ENCODE measurements at regions not wholly inside any gene's neighbourhood (a gene's known extent, or its start where the extent isn't known, plus 50 kb on each side); places are given as distances from the start of the nearest gene placed in this dataset.

- no peaks in the 10 kb centered on the region for H3K36me3 Mint-ChIP-seq
- H3K9me3 Mint-ChIP-seq = no peaks in the 10 kb centered on the region
- H3K27ac Mint-ChIP-seq = no peak overlapping the region
- H3K4me3 Mint-ChIP-seq = no peak overlapping the region
- peaks cover 13% of the 10 kb centered on the region for H3K27me3 Mint-ChIP-seq
- H3K4me1 Mint-ChIP-seq = no peaks in the 10 kb centered on the region
- DNase-seq = no peak
Observed at GRCh38 chr5:2272755-2273154, 390.0 kb upstream of the IRX4 start.

GRCh38 chr5:2272039-2272438, 389.3 kb upstream of the IRX4 start:
- Mint-ChIP-seq H3K9me3 (no peaks in the 10 kb centered on the region), H3K4me3 (no peak overlapping the region), H3K27me3 (peaks cover 12% of the 10 kb centered on the region), H3K4me1 (no peaks in the 10 kb centered on the region), H3K36me3 (no peaks in the 10 kb centered on the region), H3K27ac (no peak overlapping the region)
- no peak for DNase-seq

- H3K4me3 Mint-ChIP-seq = no peak overlapping the region
Observed at GRCh38 chr5:2271316-2271715, 388.6 kb upstream of the IRX4 start.

GRCh38 chr5:2270467-2270866, 387.7 kb upstream of the IRX4 start:
- Mint-ChIP-seq H3K27ac (no peak overlapping the region), H3K4me1 (no peaks in the 10 kb centered on the region), H3K36me3 (no peaks in the 10 kb centered on the region), H3K27me3 (peaks cover 8% of the 10 kb centered on the region), H3K9me3 (no peaks in the 10 kb centered on the region), H3K4me3 (no peak overlapping the region)
- no peak for DNase-seq

More at GRCh38 chr5:2271316-2271715, 388.6 kb upstream of the IRX4 start:
- H3K9me3 Mint-ChIP-seq = no peaks in the 10 kb centered on the region
- no peak overlapping the region for H3K27ac Mint-ChIP-seq
- H3K36me3 Mint-ChIP-seq = no peaks in the 10 kb centered on the region
- peaks cover 12% of the 10 kb centered on the region for H3K27me3 Mint-ChIP-seq
- no peak for DNase-seq
- no peaks in the 10 kb centered on the region for H3K4me1 Mint-ChIP-seq

GRCh38 chr5:2269656-2270055, 386.9 kb upstream of the IRX4 start:
- no peak overlapping the region for H3K4me3 Mint-ChIP-seq
- H3K27ac Mint-ChIP-seq = no peak overlapping the region
- no peak for DNase-seq
- H3K4me1 Mint-ChIP-seq = no peaks in the 10 kb centered on the region
- no peaks in the 10 kb centered on the region for H3K9me3 Mint-ChIP-seq
- H3K27me3 Mint-ChIP-seq = peaks cover 8% of the 10 kb centered on the region
- no peaks in the 10 kb centered on the region for H3K36me3 Mint-ChIP-seq

- DNase-seq = no peak
- H3K4me3 Mint-ChIP-seq = no peak overlapping the region
- H3K9me3 Mint-ChIP-seq = no peaks in the 10 kb centered on the region
- no peaks in the 10 kb centered on the region for H3K36me3 Mint-ChIP-seq
- peaks cover 8% of the 10 kb centered on the region for H3K27me3 Mint-ChIP-seq
- H3K27ac Mint-ChIP-seq = no peak overlapping the region
- no peaks in the 10 kb centered on the region for H3K4me1 Mint-ChIP-seq
Observed at GRCh38 chr5:2267991-2268390, 385.3 kb upstream of the IRX4 start.

GRCh38 chr5:2266641-2267240, 384.0 kb upstream of the IRX4 start:
- no peaks in the 10 kb centered on the region for H3K4me1 Mint-ChIP-seq
- DNase-seq = no peak

GRCh38 chr5:2265341-2265740, 382.6 kb upstream of the IRX4 start:
- no peaks in the 10 kb centered on the region for H3K9me3 Mint-ChIP-seq
- H3K4me3 Mint-ChIP-seq = no peak overlapping the region
- H3K27me3 Mint-ChIP-seq = peaks cover 8% of the 10 kb centered on the region
- no peaks in the 10 kb centered on the region for H3K36me3 Mint-ChIP-seq
- no peak overlapping the region for H3K27ac Mint-ChIP-seq
- H3K4me1 Mint-ChIP-seq = no peaks in the 10 kb centered on the region
- DNase-seq = no peak

More at GRCh38 chr5:2266641-2267240, 384.0 kb upstream of the IRX4 start:
- Mint-ChIP-seq H3K27me3 (peaks cover 8% of the 10 kb centered on the region), H3K9me3 (no peaks in the 10 kb centered on the region), H3K27ac (no peak overlapping the region), H3K36me3 (no peaks in the 10 kb centered on the region), H3K4me3 (no peak overlapping the region)

- Mint-ChIP-seq H3K4me1 (no peaks in the 10 kb centered on the region), H3K9me3 (no peaks in the 10 kb centered on the region), H3K4me3 (no peak overlapping the region), H3K36me3 (no peaks in the 10 kb centered on the region), H3K27ac (no peak overlapping the region), H3K27me3 (no peaks in the 10 kb centered on the region)
- DNase-seq = no peak
Observed at GRCh38 chr5:2263763-2264162, 381.0 kb upstream of the IRX4 start.

GRCh38 chr5:2262620-2263019, 379.9 kb upstream of the IRX4 start:
- H3K9me3 Mint-ChIP-seq = no peaks in the 10 kb centered on the region
- H3K36me3 Mint-ChIP-seq = no peaks in the 10 kb centered on the region
- no peaks in the 10 kb centered on the region for H3K4me1 Mint-ChIP-seq
- H3K27ac Mint-ChIP-seq = no peak overlapping the region
- no peaks in the 10 kb centered on the region for H3K27me3 Mint-ChIP-seq
- H3K4me3 Mint-ChIP-seq = no peak overlapping the region
- no peak for DNase-seq

GRCh38 chr5:2261004-2261703, 378.4 kb upstream of the IRX4 start:
- no peaks in the 10 kb centered on the region for H3K36me3 Mint-ChIP-seq
- no peaks in the 10 kb centered on the region for H3K27me3 Mint-ChIP-seq
- no peaks in the 10 kb centered on the region for H3K4me1 Mint-ChIP-seq
- H3K4me3 Mint-ChIP-seq = no peak overlapping the region
- no peak for DNase-seq
- H3K27ac Mint-ChIP-seq = no peak overlapping the region
- no peaks in the 10 kb centered on the region for H3K9me3 Mint-ChIP-seq

- Mint-ChIP-seq H3K4me3 (no peak overlapping the region), H3K9me3 (no peaks in the 10 kb centered on the region), H3K4me1 (no peaks in the 10 kb centered on the region), H3K27ac (no peak overlapping the region), H3K36me3 (no peaks in the 10 kb centered on the region), H3K27me3 (no peaks in the 10 kb centered on the region)
- no peak for DNase-seq
Observed at GRCh38 chr5:2260211-2261003, 377.7 kb upstream of the IRX4 start.

GRCh38 chr5:2259494-2260107, 376.9 kb upstream of the IRX4 start:
- Mint-ChIP-seq H3K36me3 (no peaks in the 10 kb centered on the region), H3K4me3 (no peak overlapping the region), H3K9me3 (no peaks in the 10 kb centered on the region), H3K27ac (no peak overlapping the region), H3K27me3 (no peaks in the 10 kb centered on the region), H3K4me1 (no peaks in the 10 kb centered on the region)
- DNase-seq = no peak

- no peaks in the 10 kb centered on the region for H3K9me3 Mint-ChIP-seq
- no peak overlapping the region for H3K4me3 Mint-ChIP-seq
- no peak overlapping the region for H3K27ac Mint-ChIP-seq
- no peaks in the 10 kb centered on the region for H3K4me1 Mint-ChIP-seq
- H3K27me3 Mint-ChIP-seq = no peaks in the 10 kb centered on the region
- H3K36me3 Mint-ChIP-seq = no peaks in the 10 kb centered on the region
- DNase-seq = no peak
Observed at GRCh38 chr5:2258861-2259260, 376.1 kb upstream of the IRX4 start.

Data from activated naive CD8-positive, alpha-beta T cell treated with anti-CD3 and anti-CD28 coated beads for 36 hours (primary cell).